ENCODE measurements at regions not wholly inside any gene's neighbourhood (a gene's known extent, or its start where the extent isn't known, plus 50 kb on each side); places are given as distances from the start of the nearest gene placed in this dataset.
"Not testable (repeated sequence)": the region's sequence is repeated elsewhere in the genome, so short reads cannot be mapped to it uniquely, and the experiment has no call there.

- no peak for DNase-seq (ENCODE audit: low spot score)
Measured at GRCh38 chr14:97074456-97074855, 277.3 kb downstream of the VRK1 start.

GRCh38 chr14:97074856-97075255 lies 277.7 kb downstream of the VRK1 start:
- no peak for DNase-seq (ENCODE audit: low spot score)

- no peak for DNase-seq (ENCODE audit: low spot score)
Measured at GRCh38 chr14:97077253-97077653, 280.1 kb downstream of the VRK1 start.

- DNase-seq (ENCODE audit: low spot score): no peak
Measured at GRCh38 chr14:97077687-97078086, 280.5 kb downstream of the VRK1 start.

GRCh38 chr14:97080991-97081390 lies 283.8 kb downstream of the VRK1 start:
- DNase-seq (ENCODE audit: low spot score): no peak

- DNase-seq (ENCODE audit: low spot score): no peak
Measured at GRCh38 chr14:97095269-97095668, 298.1 kb downstream of the VRK1 start.

- no peak for DNase-seq (ENCODE audit: low spot score)
Measured at GRCh38 chr14:97097296-97097695, 300.1 kb downstream of the VRK1 start.

GRCh38 chr14:97100306-97100705 lies 303.1 kb downstream of the VRK1 start:
- no peak for DNase-seq (ENCODE audit: low spot score)

- DNase-seq (ENCODE audit: low spot score): no peak
Measured at GRCh38 chr14:97101561-97101960, 304.4 kb downstream of the VRK1 start.

- no peak for DNase-seq (ENCODE audit: low spot score)
Measured at GRCh38 chr14:97104029-97104428, 306.8 kb downstream of the VRK1 start.

GRCh38 chr14:97106166-97106565 lies 309.0 kb downstream of the VRK1 start:
- no peak for DNase-seq (ENCODE audit: low spot score)

- no peak for DNase-seq (ENCODE audit: low spot score)
Measured at GRCh38 chr14:97106609-97107008, 309.4 kb downstream of the VRK1 start.

GRCh38 chr14:97107080-97107479 lies 309.9 kb downstream of the VRK1 start:
- DNase-seq (ENCODE audit: low spot score): no peak

- DNase-seq (ENCODE audit: low spot score): no peak
Measured at GRCh38 chr14:97107760-97108159, 310.6 kb downstream of the VRK1 start.

- no peak for DNase-seq (ENCODE audit: low spot score)
Measured at GRCh38 chr14:97109234-97109633, 312.1 kb downstream of the VRK1 start.

GRCh38 chr14:97113339-97113738 lies 316.2 kb downstream of the VRK1 start:
- DNase-seq (ENCODE audit: low spot score): no peak

- no peak for DNase-seq (ENCODE audit: low spot score)
Measured at GRCh38 chr14:97116546-97116945, 319.4 kb downstream of the VRK1 start.

- DNase-seq (ENCODE audit: low spot score): no peak
Measured at GRCh38 chr14:97117693-97118092, 320.5 kb downstream of the VRK1 start.

GRCh38 chr14:97120204-97120603 lies 323.0 kb downstream of the VRK1 start:
- no peak for DNase-seq (ENCODE audit: low spot score)

GRCh38 chr14:97120611-97121031 lies 323.4 kb downstream of the VRK1 start:
- no peak for DNase-seq (ENCODE audit: low spot score)

GRCh38 chr14:97129639-97130038 lies 332.5 kb downstream of the VRK1 start:
- no peak for DNase-seq (ENCODE audit: low spot score)

- DNase-seq (ENCODE audit: low spot score): not testable (repeated sequence)
Measured at GRCh38 chr14:97135847-97136246, 338.7 kb downstream of the VRK1 start.

GRCh38 chr14:97137705-97138104 lies 340.5 kb downstream of the VRK1 start:
- no peak for DNase-seq (ENCODE audit: low spot score)

- DNase-seq (ENCODE audit: low spot score): no peak
Measured at GRCh38 chr14:97138801-97139200, 341.6 kb downstream of the VRK1 start.

- DNase-seq (ENCODE audit: low spot score): no peak
Measured at GRCh38 chr14:97143011-97143410, 345.8 kb downstream of the VRK1 start.
